ENCODE measurements at regions not wholly inside any gene's neighbourhood (a gene's known extent, or its start where the extent isn't known, plus 50 kb on each side); places are given as distances from the start of the nearest gene placed in this dataset.

GRCh38 chr13:89678466-89679121, 1668.9 kb upstream of the MIR17HG start:
- TF ChIP-seq MYNN (IDR thresholded peaks at IDR 0.05) (no peak), MYNN (CRISPR knock-in tag; IDR thresholded peaks at IDR 0.05) (no peak), MBD2 (IDR thresholded peaks at IDR 0.05; ENCODE audit: borderline replicate concordance, low read depth) (no peak), CBFB (CRISPR knock-in tag; IDR thresholded peaks at IDR 0.05) (no peak), PHF8 (IDR thresholded peaks at IDR 0.05; ENCODE audit: borderline replicate concordance, low read length) (no peak), CBX1 (IDR thresholded peaks at IDR 0.05; ENCODE audit: low read depth) (no peak)
- TF ChIP-seq, protein P1, sequence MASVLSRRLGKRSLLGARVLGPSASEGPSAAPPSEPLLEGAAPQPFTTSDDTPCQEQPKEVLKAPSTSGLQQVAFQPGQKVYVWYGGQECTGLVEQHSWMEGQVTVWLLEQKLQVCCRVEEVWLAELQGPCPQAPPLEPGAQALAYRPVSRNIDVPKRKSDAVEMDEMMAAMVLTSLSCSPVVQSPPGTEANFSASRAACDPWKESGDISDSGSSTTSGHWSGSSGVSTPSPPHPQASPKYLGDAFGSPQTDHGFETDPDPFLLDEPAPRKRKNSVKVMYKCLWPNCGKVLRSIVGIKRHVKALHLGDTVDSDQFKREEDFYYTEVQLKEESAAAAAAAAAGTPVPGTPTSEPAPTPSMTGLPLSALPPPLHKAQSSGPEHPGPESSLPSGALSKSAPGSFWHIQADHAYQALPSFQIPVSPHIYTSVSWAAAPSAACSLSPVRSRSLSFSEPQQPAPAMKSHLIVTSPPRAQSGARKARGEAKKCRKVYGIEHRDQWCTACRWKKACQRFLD (CRISPR knock-in tag; IDR thresholded peaks at IDR 0.05), result no peak
- TF ChIP-seq, protein P2, sequence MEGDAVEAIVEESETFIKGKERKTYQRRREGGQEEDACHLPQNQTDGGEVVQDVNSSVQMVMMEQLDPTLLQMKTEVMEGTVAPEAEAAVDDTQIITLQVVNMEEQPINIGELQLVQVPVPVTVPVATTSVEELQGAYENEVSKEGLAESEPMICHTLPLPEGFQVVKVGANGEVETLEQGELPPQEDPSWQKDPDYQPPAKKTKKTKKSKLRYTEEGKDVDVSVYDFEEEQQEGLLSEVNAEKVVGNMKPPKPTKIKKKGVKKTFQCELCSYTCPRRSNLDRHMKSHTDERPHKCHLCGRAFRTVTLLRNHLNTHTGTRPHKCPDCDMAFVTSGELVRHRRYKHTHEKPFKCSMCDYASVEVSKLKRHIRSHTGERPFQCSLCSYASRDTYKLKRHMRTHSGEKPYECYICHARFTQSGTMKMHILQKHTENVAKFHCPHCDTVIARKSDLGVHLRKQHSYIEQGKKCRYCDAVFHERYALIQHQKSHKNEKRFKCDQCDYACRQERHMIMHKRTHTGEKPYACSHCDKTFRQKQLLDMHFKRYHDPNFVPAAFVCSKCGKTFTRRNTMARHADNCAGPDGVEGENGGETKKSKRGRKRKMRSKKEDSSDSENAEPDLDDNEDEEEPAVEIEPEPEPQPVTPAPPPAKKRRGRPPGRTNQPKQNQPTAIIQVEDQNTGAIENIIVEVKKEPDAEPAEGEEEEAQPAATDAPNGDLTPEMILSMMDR (IDR thresholded peaks at IDR 0.05 in 2 of 3, conservative IDR thresholded peaks at IDR 0.05 in 1 of 3; ENCODE audit: insufficient read depth in 2 of 3, low read depth in 1 of 3, low read length in 3 of 3), result no peak

Data from K562 (cell line).